ENCODE measurements at regions not wholly inside any gene's neighbourhood (a gene's known extent, or its start where the extent isn't known, plus 50 kb on each side); places are given as distances from the start of the nearest gene placed in this dataset.
"Not testable (repeated sequence)": the region's sequence is repeated elsewhere in the genome, so short reads cannot be mapped to it uniquely, and the experiment has no call there.

DNA sequence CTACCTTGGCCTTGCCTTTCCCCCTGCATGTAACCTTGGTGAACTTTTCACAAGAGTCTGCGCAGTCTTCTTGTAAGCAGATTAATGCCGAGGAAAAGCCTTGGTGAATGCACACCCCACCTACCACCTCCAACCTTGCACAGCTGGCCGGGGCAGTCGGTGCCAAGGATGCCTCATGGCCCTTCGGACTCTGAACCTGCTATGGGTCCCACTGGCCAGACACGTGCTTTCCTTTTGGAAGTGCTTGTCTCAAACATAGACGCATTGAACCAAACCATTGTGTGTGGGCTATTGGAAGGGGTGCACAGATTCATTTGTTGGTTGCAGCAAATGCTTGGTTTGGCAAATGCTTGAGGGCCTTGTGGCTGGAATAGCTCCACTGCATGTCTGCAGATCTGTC lies 109.0 kb upstream of the PLGLB2 start:
- not testable (repeated sequence) for TF ChIP-seq BACH2 (CRISPR knock-in tag; IDR thresholded peaks at IDR 0.05; ENCODE audit: borderline replicate concordance)
- TF ChIP-seq, protein P1, sequence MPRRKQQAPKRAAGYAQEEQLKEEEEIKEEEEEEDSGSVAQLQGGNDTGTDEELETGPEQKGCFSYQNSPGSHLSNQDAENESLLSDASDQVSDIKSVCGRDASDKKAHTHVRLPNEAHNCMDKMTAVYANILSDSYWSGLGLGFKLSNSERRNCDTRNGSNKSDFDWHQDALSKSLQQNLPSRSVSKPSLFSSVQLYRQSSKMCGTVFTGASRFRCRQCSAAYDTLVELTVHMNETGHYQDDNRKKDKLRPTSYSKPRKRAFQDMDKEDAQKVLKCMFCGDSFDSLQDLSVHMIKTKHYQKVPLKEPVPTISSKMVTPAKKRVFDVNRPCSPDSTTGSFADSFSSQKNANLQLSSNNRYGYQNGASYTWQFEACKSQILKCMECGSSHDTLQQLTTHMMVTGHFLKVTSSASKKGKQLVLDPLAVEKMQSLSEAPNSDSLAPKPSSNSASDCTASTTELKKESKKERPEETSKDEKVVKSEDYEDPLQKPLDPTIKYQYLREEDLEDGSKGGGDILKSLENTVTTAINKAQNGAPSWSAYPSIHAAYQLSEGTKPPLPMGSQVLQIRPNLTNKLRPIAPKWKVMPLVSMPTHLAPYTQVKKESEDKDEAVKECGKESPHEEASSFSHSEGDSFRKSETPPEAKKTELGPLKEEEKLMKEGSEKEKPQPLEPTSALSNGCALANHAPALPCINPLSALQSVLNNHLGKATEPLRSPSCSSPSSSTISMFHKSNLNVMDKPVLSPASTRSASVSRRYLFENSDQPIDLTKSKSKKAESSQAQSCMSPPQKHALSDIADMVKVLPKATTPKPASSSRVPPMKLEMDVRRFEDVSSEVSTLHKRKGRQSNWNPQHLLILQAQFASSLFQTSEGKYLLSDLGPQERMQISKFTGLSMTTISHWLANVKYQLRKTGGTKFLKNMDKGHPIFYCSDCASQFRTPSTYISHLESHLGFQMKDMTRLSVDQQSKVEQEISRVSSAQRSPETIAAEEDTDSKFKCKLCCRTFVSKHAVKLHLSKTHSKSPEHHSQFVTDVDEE (CRISPR knock-in tag; IDR thresholded peaks at IDR 0.05) = not testable (repeated sequence)

Data from SK-N-SH treated with all-trans-retinoic acid at 6 μM for 48 hours (cell line).